COLO668 (cell line): ENCODE measurements at regions not wholly inside any gene's neighbourhood (a gene's known extent, or its start where the extent isn't known, plus 50 kb on each side); places are given as distances from the start of the nearest gene placed in this dataset.
A peak's percentile ranks its signal among the peaks of the same experiment; 100 is the strongest.

Experiments used
- DNase-seq: peaks from one replicate; lab custom pipeline; 2025; ENCODE audit not compliant: unreplicated experiment; lab: John Stamatoyannopoulos, UW

DNA sequence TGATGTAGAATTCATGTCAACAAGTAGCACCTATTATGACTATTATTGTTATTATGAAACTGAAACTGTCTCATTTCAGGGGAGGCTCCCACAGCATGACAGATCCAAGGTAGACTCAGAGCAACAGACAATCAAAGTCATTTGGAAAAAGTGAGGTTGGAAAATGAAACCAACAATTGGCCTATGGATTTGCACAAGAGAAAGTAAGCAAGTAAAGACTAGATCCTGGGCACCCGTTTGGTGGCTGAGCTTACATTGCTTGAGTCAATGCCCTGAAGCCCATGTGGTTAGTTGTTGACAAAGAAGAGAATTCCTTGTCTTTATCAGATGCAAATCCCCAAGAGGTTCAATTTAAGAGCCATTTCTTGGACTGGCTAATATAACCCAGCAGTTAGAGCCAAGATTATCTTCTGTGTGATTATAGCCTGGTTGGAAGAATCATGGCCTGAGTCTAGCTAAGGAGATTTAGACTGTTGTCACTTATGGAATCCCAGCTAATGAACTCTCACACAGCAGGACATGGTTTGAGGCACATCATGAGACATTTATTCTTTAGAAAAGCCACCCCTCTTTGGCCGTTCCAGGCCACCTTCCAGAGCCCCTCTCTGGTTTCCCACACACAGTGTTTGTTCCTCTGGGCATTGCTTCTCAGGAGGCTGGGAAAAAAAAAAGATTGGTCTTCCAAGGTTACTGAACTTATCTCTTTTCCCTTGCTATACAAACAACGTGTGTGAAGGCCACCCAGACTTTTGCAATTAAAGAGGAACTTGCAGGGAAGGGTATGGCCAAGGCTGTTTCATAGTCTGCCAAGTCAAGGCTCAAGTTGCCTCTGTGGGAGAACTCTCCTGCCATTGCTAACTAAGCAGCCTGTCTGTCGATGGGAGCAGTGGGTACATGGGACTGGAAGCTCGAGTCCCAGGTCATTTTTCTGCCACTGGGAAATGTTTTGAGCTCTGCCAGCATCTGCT is 399.5 kb downstream of the ENC1 start:
- no peak for DNase-seq

DNA sequence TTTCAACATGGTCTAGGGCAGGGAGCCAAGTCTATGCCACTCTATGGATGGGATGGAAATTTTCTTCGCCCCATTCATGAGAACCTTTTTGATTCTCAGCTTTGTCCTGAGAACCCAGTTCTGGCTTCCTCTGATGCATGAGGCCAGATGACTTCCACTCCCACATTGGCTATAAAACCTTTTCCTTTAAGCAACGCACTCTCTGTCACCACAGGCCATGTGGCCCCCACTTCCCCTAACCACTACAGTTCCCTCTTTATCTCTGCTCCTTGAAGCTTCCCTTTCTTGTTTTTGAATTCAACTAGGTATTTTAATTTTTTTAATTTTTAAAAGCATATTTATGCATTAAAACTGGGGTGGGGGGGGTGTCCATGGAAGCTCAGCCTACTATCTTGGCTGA is 401.3 kb downstream of the ENC1 start:
- no peak for DNase-seq

DNA sequence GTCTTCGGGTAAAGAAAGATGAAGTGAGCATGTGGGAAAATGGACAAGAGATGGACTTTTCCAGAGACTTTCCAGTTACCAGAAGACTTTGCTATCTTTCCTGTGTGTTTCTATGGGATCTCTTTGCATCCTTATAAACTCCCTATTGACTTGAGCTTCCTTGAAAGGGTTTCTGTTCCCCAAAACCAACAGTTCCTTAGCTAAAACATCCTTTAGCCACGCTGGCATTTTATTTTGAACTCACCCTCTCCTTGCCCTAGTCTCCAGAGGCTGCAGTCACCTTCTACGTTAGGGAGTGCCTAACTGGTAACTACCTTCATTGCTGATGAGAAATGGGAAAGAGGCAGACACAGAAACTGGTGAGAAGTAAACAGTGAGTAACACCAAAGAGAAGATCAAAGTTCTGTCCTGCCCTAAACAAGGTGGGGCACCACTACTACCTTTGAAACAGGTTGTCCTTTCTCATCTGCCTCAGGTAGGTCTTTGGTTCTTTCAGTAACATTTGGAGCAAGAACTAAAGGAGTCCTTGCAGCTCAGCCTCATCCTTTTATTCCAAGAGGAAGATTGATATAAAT is 402.9 kb downstream of the ENC1 start:
- DNase-seq: no peak

DNA sequence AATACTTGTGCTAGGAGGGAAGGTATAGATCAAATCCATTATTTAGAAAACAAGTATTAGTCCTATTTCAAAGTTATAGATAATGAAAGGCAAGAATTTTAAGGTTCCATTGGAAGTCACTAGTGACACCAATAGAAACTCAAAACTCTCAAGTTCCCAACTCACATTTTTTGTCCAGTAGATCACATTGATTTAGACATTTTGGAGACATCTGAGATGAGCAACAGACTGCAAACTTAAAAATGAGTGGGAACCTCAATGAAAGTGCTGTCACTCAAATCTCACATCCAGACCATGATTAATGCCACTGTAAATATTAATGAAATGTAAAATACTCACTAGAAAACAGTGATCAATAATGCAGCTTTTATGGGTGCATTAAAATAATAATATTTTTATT is 405.0 kb downstream of the ENC1 start:
- DNase-seq: no peak

DNA sequence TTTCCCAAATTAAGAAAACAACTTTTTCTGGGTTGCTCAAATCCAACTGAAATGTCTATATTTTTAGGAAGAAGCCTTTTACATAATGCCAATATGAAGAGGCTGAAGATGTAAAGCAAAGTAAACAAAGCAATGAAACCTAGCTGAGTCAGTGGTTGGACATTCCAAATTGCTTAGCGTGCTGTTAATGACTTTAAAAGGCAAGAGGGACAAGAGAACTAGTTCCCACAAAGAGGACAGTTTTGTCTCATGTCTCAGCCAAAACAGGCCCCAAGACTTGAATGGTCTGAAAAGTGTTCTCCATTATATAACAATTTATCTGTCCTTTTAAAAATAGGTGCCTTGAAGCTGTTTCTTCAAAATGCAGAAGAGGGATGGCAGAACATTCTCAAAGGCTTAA is 407.0 kb downstream of the ENC1 start:
- DNase-seq: no peak

DNA sequence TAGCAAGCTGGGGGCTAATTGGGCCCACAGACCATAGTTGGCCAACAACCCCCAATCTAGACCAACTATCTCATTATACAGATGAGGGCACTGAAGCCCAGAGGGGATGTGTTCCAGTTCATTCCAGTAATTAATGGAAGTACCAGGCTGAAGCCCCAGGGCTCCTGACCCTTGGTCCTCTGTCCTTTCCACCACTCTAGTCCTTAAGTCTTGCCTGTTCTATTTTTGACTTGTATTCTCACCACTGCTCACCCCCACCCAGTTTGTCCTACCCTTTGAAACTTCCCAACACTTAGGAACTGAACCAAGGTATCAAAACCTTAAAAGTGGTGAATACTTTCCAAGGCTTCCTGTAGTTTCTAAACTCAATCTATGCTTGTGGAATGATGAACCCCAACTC is 407.4 kb downstream of the ENC1 start:
- no peak for DNase-seq

DNA sequence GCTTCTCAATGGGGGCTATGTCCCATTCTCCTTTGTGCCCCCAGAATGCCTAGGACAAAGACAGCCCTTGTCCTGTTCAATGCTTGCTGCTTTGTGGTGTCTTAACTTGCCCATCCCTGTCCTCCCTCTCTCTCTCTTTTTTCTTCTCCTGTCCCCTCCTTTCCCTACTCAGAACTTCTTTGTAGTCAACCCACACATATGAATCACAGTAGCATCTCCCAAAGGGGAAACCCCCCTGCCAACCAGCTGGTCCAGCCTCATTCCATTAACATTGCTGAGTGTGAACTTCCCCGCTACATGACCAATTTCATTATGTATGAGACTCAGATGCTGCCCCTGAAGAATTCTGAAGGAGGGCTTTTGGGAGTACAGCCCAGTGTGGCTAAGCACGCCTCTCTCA is 408.3 kb downstream of the ENC1 start:
- no peak for DNase-seq

DNA sequence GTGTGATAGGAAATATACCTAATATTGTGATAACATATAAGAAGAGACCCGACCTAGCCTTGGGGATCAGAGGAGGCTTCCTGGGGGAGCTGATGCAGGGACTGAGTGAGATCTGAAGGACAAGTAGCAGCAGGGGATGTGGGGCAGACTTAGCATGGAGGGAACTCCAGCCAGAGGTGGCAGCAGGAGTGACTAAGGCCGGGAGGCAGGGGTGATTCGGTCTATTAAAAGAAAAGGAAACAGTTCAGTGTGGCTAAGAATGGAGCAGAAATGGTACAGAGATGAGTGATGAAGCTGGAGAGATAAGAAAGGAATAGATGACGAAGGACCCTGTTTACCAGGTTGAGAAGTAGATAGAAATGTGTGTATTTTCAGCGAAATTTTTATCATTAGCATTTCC is 408.8 kb downstream of the ENC1 start:
- no peak for DNase-seq

DNA sequence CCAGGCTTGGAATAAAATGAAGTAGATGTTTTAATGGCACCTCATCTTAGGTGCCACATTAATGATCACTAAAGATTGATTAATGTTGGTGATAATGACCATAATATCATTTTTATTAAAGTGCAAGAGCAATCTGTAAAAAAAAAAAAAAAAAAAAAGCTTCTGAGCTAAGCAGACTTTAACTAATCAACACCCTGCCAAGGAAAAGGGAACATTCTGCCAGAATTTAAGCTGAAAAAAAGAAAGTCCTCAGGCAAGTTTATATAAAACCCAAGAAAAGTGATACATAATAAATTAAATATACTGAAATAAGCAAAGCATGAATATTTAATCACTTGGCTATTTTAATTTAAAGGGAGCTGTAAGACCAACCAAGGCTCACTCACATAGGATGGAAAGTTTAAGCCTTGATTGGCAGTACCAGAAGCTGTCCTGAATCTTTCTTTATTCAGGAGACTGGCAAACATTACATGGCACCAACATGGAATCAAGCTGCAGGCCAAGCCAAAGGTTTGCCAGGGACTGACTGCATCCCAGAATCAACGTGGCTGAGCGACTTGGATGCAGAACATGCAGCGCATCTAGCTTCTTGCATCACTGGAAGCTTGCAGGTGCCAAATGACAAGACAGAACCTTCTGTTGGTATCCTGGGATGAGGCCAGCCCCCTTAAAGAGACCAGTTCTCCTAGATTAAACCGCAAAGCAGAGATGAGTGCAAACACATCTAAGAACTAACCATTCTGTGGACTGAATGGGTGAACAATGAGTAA is 413.6 kb downstream of the ENC1 start:
- DNase-seq: no peak

DNA sequence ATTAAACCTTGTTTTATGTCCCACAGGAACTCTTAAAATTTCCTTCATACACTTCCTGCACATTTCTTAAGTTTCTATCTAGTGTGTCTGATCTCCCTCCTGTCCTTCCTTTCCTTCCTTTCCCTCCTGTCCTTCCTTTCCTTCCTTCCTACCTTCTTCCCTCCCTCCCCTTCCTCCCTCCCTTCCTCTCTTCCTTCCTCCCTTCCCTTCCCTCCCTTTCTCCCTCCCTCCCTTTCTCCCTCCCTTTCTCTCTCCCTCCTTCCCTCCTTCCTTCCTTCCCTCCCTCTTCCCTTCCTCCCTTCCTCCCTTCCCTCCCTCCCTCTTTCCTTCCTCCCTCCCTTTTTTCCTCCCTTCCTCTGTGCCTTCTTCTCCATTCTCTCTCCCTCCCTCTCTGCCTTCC is 414.9 kb downstream of the ENC1 start:
- DNase-seq: no peak

DNA sequence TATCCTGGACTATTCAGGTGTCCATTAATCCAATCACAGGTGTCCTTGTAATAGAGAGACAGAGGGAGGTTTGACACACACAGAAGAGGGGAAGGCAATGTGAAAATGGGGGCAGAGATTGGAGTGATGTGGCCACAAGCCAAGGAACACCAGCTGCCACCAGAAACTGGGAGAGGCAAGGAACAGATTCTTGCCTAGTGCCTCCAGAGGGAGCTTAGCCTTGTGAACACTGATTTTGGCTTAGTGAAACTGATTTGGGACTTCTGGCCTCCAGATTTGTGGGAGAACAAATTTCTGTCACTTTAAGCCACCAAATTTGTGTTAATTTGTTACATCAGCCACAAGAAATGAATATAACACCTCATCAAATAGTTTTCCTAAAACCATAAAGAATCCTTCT is 416.2 kb downstream of the ENC1 start:
- no peak for DNase-seq

DNA sequence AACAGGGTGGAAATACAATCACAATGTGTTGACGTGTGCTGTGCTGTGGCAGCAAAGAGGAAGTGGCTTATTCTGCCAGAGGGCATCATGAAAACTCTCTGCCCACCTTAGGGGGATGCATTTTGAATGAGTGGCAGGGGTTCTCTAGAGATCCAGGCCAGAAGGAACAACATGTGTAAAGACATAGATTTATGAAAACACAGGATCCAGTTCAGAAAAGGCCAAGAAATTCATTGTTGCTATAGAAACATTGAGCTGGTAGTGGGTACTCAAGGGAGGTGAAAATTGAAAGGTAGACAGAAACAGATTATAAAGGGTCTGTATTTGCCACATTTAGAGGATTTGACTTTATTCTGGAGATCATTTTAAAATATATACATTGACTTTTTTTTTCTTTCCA is 417.7 kb downstream of the ENC1 start:
- DNase-seq: no peak

DNA sequence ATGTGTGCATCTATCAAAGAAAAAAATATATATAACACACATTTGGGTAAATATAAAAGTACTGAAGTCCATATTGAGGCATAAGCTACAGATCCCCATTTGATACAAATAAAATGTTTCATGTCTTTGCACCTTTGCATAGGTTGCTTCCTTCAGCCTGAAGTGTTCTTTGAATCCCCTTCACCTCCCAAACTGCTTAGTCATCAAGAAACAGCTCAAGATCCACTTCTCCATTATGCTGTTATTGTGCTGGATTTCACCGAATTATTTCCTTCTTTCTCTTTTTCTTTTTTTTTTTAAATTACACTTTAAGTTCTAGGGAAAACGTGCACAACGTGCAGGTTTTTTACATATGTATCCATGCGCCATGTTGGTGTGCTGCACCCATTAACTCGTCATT is 419.1 kb downstream of the ENC1 start:
- DNase-seq: no peak

DNA sequence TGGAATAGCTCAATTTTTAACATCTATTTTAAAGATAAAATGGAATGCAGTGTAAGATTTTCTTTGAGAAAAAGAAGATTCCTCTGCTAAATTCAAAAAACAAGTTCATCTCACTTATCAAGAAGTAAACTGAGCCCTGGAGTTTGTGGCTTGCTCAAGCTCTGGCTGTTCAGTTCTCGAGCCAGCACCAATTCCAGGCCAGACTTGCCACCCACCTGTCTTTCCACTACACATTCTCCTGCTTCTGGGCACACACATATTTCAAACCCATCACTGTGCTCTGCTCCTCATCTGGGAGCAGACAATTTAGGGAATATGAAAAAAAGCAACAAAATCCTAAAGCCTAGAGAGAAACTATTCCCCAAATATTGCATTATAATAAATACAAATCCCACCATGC is 424.5 kb downstream of the ENC1 start:
- no peak for DNase-seq

DNA sequence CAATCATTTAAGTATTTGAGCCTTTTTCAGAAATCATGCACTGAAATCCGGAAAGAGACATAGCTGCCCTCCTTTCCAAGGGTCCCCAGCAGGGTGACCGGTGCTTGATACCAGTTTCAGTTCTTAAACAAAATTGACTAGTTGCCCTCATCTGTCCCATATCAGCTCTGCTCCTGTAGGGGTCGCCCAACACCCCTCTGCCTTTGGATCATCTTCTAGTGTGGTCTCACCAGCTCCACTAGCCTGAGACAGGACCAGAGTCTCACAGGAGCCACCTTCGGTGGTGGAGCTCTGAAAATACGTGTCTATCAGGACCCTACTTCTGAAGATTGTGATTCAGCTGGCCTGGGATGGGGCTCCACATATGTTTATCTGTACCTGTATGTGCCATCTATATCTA is 428.2 kb downstream of the ENC1 start:
- no peak for DNase-seq

DNA sequence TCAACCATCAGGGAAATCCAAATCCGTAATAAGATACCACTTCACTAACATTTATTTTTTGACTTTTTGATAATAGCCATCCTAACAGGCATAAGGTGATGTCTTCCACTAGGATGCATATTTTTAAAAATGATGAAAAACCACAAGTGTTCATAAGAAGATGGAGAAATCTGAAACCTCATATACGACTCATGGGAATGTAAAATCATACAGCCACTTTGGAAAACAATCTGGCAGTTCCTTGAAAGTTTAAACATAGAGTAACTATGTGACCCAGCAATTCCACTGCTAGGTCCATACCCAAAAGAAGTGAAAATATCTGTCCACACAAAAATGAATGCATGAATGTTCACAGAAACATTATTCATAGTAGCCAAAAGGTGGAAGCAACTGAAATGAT is 431.0 kb downstream of the ENC1 start:
- no peak for DNase-seq

DNA sequence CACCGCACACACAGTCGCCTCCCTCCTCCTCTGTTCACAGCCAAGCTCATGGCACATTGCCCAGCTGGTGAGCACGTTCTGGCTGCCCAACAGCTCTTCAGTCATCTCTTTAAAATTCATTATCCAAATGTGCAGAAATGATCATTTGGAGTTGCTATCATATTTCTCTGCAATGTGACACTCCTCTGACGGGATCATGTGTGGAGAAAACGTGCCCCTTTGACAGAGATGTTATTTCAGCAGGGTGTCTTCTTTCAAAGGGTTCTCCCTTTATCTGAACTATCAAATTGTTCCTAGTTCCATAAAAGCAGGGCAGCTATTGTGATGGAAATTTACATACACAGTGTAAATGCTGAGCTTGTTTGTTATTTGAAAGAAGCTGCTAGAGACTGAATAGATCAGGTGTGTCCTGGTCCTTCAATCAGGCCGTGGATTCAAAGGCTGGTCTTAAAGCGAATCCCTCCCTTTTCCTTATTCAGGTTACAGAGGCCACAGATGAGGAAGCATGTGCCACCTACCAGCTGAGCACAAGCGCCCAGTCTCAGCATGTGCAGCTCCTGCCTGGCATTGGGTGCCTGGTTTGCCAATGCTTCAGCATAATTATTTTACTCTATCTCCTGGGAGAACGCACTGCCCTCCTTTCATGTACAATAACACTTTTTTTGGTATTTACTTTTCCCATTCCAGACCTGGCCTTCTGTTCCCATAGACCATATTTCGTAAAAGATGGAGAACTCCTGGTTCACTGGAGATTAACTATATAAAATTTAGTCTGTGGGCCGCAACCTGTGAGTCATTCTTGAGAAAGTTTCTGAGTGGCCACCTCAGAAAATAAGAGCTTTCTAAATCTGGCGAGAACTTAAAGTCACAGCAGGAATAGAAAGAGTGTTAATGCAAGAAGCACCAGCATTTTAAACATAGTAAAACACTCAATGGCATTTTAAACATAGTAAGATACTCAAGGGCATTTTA is 433.7 kb downstream of the ENC1 start:
- peak; percentile 73 for DNase-seq

DNA sequence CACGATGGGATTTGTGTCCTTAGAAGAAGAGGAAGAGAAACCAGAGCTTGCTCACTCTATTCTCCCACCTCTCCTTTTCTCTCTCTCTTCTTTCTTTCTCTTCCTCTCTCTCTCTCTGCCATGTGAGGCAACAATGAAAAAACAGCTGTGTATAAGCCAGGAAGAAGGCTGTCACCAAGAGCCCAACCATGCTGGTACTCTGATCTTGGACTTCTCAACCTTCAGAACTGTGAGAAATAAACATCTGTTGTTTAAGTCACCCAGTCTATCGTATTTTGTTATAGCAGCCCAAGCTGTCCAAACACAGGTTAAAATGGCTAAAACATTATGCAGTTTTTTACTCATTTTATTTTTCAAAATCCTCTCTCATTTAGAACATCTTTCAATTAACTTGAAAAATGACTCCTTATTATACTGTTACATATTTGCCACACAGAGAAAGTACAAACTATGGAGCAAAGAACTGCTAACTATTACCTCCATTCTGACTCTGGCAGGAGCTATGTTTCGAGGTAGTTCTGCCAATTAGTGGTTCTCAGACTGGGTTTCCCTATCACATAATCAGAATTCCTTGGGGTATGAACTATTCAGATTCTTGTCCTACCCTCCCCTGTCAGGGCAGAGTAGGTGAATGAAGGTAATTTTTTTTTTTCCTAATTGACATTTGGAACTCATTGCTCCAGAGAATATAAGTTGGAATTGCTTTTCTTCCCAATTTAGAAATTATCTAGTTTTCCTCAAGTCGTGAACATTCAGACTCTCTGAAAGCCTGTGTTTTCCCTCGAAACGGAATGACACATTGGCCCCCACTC is 434.6 kb downstream of the ENC1 start:
- DNase-seq: no peak

DNA sequence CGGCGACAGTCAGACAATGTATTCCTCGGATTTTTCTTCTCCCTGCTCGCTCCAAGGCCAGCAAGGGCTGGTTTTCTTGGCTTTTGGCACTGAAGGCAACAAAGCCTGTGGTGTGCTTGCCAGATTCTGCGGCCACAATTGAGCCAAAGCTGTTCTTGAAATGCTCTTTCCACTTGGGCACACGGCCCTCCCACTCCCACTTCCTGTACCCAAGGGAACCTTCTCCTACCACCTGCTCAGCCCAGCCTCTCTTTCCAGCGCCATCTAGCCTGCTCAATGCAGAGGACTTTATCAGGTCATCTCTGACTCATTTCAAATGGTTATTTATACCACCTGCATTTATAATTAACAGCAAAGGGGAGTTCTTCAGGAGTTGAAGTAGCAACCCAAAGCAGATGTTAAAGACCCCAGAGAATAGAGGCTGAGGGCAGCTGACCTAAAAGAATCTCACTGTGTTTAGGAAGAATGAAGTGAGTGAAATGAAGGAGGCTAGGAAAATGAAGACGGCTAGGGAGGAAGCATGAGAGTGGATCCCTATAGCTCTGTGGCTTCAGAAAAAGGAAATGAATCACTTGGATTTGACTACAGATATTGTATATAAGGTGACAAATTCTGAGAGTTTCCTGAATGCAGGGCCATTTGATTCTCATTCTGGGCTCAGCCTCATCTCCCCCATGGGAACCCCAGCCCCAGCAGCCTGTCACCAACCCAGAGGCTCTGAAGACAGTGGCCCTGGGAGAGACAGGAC is 439.0 kb downstream of the ENC1 start:
- peak; percentile 40 for DNase-seq
